ENCODE measurements at regions not wholly inside any gene's neighbourhood (a gene's known extent, or its start where the extent isn't known, plus 50 kb on each side); places are given as distances from the start of the nearest gene placed in this dataset.
"Not testable (repeated sequence)": the region's sequence is repeated elsewhere in the genome, so short reads cannot be mapped to it uniquely, and the experiment has no call there.

GRCh38 chr18:78828131-78828530, 151.5 kb upstream of the SALL3 start:
- no TSS peak for BruUV-seq (replicated peaks)
- Histone ChIP-seq H3K27ac (ENCODE audit: low read depth, low read length, poor library complexity, severe bottlenecking) (no peak overlapping the region), H3K27me3 (replicated peaks; ENCODE audit: insufficient read depth, low read depth, low read length, poor library complexity) (peaks cover 32% of the 10 kb centered on the region), H3K9me3 (ENCODE audit: low read depth, low read length, poor library complexity, severe bottlenecking) (no peaks in the 10 kb centered on the region), H3K4me3 (ENCODE audit: low read depth, low read length, poor library complexity, severe bottlenecking) (no peak overlapping the region), H3K4me1 (ENCODE audit: insufficient read depth, low read length, poor library complexity, severe bottlenecking) (no peaks in the 10 kb centered on the region), H3K36me3 (ENCODE audit: insufficient read depth, low read length, poor library complexity, severe bottlenecking) (no peaks in the 10 kb centered on the region)
- intact Hi-C loops (cut with micrococcal nuclease; ENCODE audit: unreplicated experiment) = no loop called here
- POLR2A ChIA-PET (ENCODE audit: low non-redundant PET) = no interaction called here
- CTCF ChIA-PET = no interaction called here
- no peak for TF ChIP-seq CTCF (conservative IDR thresholded peaks at IDR 0.05; ENCODE audit: low read depth, low read length)
- TF ChIP-seq EZH2 (IDR thresholded peaks at IDR 0.05; ENCODE audit: borderline replicate concordance, low read depth, low read length, poor library complexity, severe bottlenecking) = no peak
- no peak for DNase-seq (ENCODE audit: low spot score)

- H3K27ac ChIP-seq (ENCODE audit: low read depth, low read length, poor library complexity, severe bottlenecking); DNase-seq (ENCODE audit: low spot score); H3K4me3 ChIP-seq (ENCODE audit: low read depth, low read length, poor library complexity, severe bottlenecking); intact Hi-C loops (cut with micrococcal nuclease; ENCODE audit: unreplicated experiment); H3K36me3 ChIP-seq (ENCODE audit: insufficient read depth, low read length, poor library complexity, severe bottlenecking); H3K4me1 ChIP-seq (ENCODE audit: insufficient read depth, low read length, poor library complexity, severe bottlenecking); BruUV-seq (replicated peaks); POLR2A ChIA-PET (ENCODE audit: low non-redundant PET); CTCF ChIA-PET; H3K9me3 ChIP-seq (ENCODE audit: low read depth, low read length, poor library complexity, severe bottlenecking): not testable (repeated sequence)
- H3K27me3 ChIP-seq (replicated peaks; ENCODE audit: insufficient read depth, low read depth, low read length, poor library complexity) = peaks cover 27% of the 10 kb centered on the region
Observed at GRCh38 chr18:78829026-78829425, 150.6 kb upstream of the SALL3 start.

DNA sequence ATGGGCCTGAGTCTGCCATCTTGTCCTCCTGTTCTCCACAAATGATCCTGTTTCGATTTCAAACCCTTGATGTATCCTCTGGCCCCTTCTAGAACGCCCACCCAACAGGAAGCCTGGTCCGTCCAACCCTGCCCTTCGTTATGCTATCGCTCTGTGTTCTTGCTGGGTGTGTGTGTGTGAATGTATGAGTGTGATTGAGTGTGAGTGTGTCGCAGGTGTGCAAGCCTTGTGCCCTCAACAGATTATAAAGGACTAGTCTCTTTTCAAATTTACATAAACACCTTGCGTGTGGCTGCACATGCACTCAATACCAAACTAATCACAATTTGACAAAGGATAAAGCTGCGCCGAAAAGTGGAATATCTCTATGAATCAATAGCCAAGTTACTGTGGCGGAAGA, 149.5 kb upstream of the SALL3 start:
- H3K27me3 ChIP-seq (replicated peaks; ENCODE audit: insufficient read depth, low read depth, low read length, poor library complexity) = peaks cover 22% of the 10 kb centered on the region
- H3K4me3 ChIP-seq (ENCODE audit: low read depth, low read length, poor library complexity, severe bottlenecking) = no peak overlapping the region
- intact Hi-C loops (cut with micrococcal nuclease; ENCODE audit: unreplicated experiment) = no loop called here
- no peak for DNase-seq (ENCODE audit: low spot score)
- no peak overlapping the region for H3K27ac ChIP-seq (ENCODE audit: low read depth, low read length, poor library complexity, severe bottlenecking)
- no TSS peak for BruUV-seq (replicated peaks)
- H3K9me3 ChIP-seq (ENCODE audit: low read depth, low read length, poor library complexity, severe bottlenecking) = no peaks in the 10 kb centered on the region
- CTCF ChIA-PET = no interaction called here
- H3K4me1 ChIP-seq (ENCODE audit: insufficient read depth, low read length, poor library complexity, severe bottlenecking) = no peaks in the 10 kb centered on the region
- no peaks in the 10 kb centered on the region for H3K36me3 ChIP-seq (ENCODE audit: insufficient read depth, low read length, poor library complexity, severe bottlenecking)
- POLR2A ChIA-PET (ENCODE audit: low non-redundant PET) = no interaction called here
- TF ChIP-seq CTCF (conservative IDR thresholded peaks at IDR 0.05; ENCODE audit: low read depth, low read length) (no peak), EZH2 (IDR thresholded peaks at IDR 0.05; ENCODE audit: borderline replicate concordance, low read depth, low read length, poor library complexity, severe bottlenecking) (no peak)

- CTCF ChIA-PET = no interaction called here
- DNase-seq (ENCODE audit: low spot score) = no peak
- intact Hi-C loops (cut with micrococcal nuclease; ENCODE audit: unreplicated experiment) = no loop called here
- BruUV-seq (replicated peaks) = no TSS peak
- Histone ChIP-seq H3K27me3 (replicated peaks; ENCODE audit: insufficient read depth, low read depth, low read length, poor library complexity) (peaks cover 22% of the 10 kb centered on the region), H3K4me1 (ENCODE audit: insufficient read depth, low read length, poor library complexity, severe bottlenecking) (no peaks in the 10 kb centered on the region), H3K9me3 (ENCODE audit: low read depth, low read length, poor library complexity, severe bottlenecking) (no peaks in the 10 kb centered on the region), H3K4me3 (ENCODE audit: low read depth, low read length, poor library complexity, severe bottlenecking) (no peak overlapping the region), H3K36me3 (ENCODE audit: insufficient read depth, low read length, poor library complexity, severe bottlenecking) (no peaks in the 10 kb centered on the region), H3K27ac (ENCODE audit: low read depth, low read length, poor library complexity, severe bottlenecking) (no peak overlapping the region)
- POLR2A ChIA-PET (ENCODE audit: low non-redundant PET) = no interaction called here
- TF ChIP-seq EZH2 (IDR thresholded peaks at IDR 0.05; ENCODE audit: borderline replicate concordance, low read depth, low read length, poor library complexity, severe bottlenecking) (no peak), CTCF (conservative IDR thresholded peaks at IDR 0.05; ENCODE audit: low read depth, low read length) (no peak)
Observed at GRCh38 chr18:78830826-78831225, 148.8 kb upstream of the SALL3 start.
